OCI-LY1 (cell line): ENCODE measurements at regions not wholly inside any gene's neighbourhood (a gene's known extent, or its start where the extent isn't known, plus 50 kb on each side); places are given as distances from the start of the nearest gene placed in this dataset.

ENCODE experiments used
- H2AFZ ChIP-seq: fragments of 200-600 bp; sonication (generic), shearing (Covaris generic); 2 replicates; pipeline ENCODE4 v1.6.0; 2014; ENCODE audit warnings: antibody characterized with exemption, mild to moderate bottlenecking, low read length
- H3F3A ChIP-seq: fragments of 200-600 bp; sonication (generic), shearing (Covaris generic); 2 replicates; pipeline ENCODE4 v1.6.0; 2014; ENCODE audit warnings: mild to moderate bottlenecking, antibody characterized with exemption, low read length, moderate library complexity; ENCODE audit not compliant: insufficient read depth
- H3K27ac ChIP-seq: fragments of 200-600 bp; sonication (generic); 2 replicates; pipeline ENCODE4 v1.5.1; 2014; ENCODE audit warnings: low read length, mixed run types, mild to moderate bottlenecking, low read depth; ENCODE audit not compliant: poor library complexity, severe bottlenecking
- H3K27me3 ChIP-seq: fragments of 200-600 bp; sonication (generic); 2 replicates; pipeline ENCODE4 v1.6.0; 2014; ENCODE audit warnings: antibody characterized with exemption, mild to moderate bottlenecking, low read length, moderate library complexity; ENCODE audit not compliant: insufficient read depth
- H3K36me3 ChIP-seq: fragments of 200-600 bp; sonication (generic); 2 replicates; pipeline ENCODE4 v1.6.1; 2014; ENCODE audit warnings: mild to moderate bottlenecking, antibody characterized with exemption, low read length, moderate library complexity, mixed read lengths; ENCODE audit not compliant: insufficient read depth
- H3K4me1 ChIP-seq: fragments of 200-600 bp; sonication (generic); 2 replicates; pipeline ENCODE4 v1.5.1; 2014; ENCODE audit warnings: mild to moderate bottlenecking, low read length, moderate library complexity; ENCODE audit not compliant: insufficient read depth, severe bottlenecking
- H3K4me2 ChIP-seq: fragments of 200-600 bp; sonication (generic), shearing (Covaris generic); 2 replicates; pipeline ENCODE4 v1.6.1; 2014; ENCODE audit warnings: low read length
- H3K4me3 ChIP-seq: fragments of 200-600 bp; sonication (generic); 2 replicates; pipeline ENCODE4 v1.5.1; 2014; ENCODE audit warnings: low read length, low read depth, mild to moderate bottlenecking, mixed read lengths; ENCODE audit not compliant: poor library complexity, severe bottlenecking
- H3K79me2 ChIP-seq: fragments of 200-600 bp; shearing (Covaris generic); 2 replicates; pipeline ENCODE4 v1.6.1; 2016; ENCODE audit warnings: mixed run types, low read length, mixed read lengths; ENCODE audit not compliant: insufficient read depth
- H3K9ac ChIP-seq: fragments of 200-600 bp; sonication (generic), shearing (Covaris generic); 2 replicates; pipeline ENCODE4 v1.6.1; 2014; ENCODE audit warnings: mild to moderate bottlenecking, low read length, mixed read lengths
- H3K9me2 ChIP-seq: fragments of 200-600 bp; sonication (generic), shearing (Covaris generic); 2 replicates; pipeline ENCODE4 v1.6.1; 2014; ENCODE audit warnings: low read depth, mild to moderate bottlenecking, low read length, mixed read lengths
- H3K9me3 ChIP-seq: fragments of 200-600 bp; shearing (Covaris generic); 2 replicates; pipeline ENCODE4 v1.6.1; 2014; ENCODE audit warnings: low read length, mixed read lengths
- H4K20me1 ChIP-seq: fragments of 200-600 bp; sonication (generic), shearing (Covaris generic); 2 replicates; pipeline ENCODE4 v1.6.0; 2016; ENCODE audit warnings: mild to moderate bottlenecking, low read length; ENCODE audit not compliant: insufficient read depth
- CTCF ChIP-seq: fragments of 200-600 bp; sonication (generic), shearing (Covaris generic); IDR thresholded peaks from 2 replicates; pipeline ENCODE4 v1.5.1; 2017; ENCODE audit warnings: mild to moderate bottlenecking, antibody characterized with exemption, low read length, moderate library complexity, mixed read lengths
- EZH2 ChIP-seq: fragments of 200-600 bp; sonication (generic), shearing (Covaris generic); IDR thresholded peaks from 2 replicates; pipeline ENCODE4 v1.8.0; 2017; ENCODE audit warnings: borderline replicate concordance, mixed run types, mild to moderate bottlenecking, antibody characterized with exemption, low read length, moderate library complexity, mixed read lengths

GRCh38 chr11:122261546-122261945 lies 145.5 kb upstream of the BLID start:
- Histone ChIP-seq H4K20me1 (no peaks in the 10 kb centered on the region), H3K4me1 (no peaks in the 10 kb centered on the region), H3F3A (no peaks in the 10 kb centered on the region), H3K27ac (no peak overlapping the region), H3K27me3 (no peaks in the 10 kb centered on the region), H3K9me2 (no peaks in the 10 kb centered on the region), H3K79me2 (no peaks in the 10 kb centered on the region), H3K9me3 (no peaks in the 10 kb centered on the region), H3K4me2 (no peak overlapping the region), H3K4me3 (no peak overlapping the region), H2AFZ (no peak overlapping the region), H3K9ac (no peak overlapping the region), H3K36me3 (no peaks in the 10 kb centered on the region)
- no peak for TF ChIP-seq CTCF
- TF ChIP-seq EZH2: no peak

GRCh38 chr11:122259195-122259821 lies 143.3 kb upstream of the BLID start:
- H3K9me2 ChIP-seq: no peaks in the 10 kb centered on the region
- H3K9me3 ChIP-seq: no peaks in the 10 kb centered on the region
- H3F3A ChIP-seq: no peaks in the 10 kb centered on the region
- TF ChIP-seq EZH2 (no peak), CTCF (no peak)
- H3K79me2 ChIP-seq: no peaks in the 10 kb centered on the region
- H3K4me3 ChIP-seq: no peak overlapping the region
- no peaks in the 10 kb centered on the region for H3K4me1 ChIP-seq
- H3K27me3 ChIP-seq: no peaks in the 10 kb centered on the region
- H3K27ac ChIP-seq: no peak overlapping the region
- no peak overlapping the region for H2AFZ ChIP-seq
- no peaks in the 10 kb centered on the region for H3K36me3 ChIP-seq
- H3K4me2 ChIP-seq: no peak overlapping the region
- no peak overlapping the region for H3K9ac ChIP-seq
- H4K20me1 ChIP-seq: no peaks in the 10 kb centered on the region

- Histone ChIP-seq H3K79me2 (no peaks in the 10 kb centered on the region), H3K4me3 (no peak overlapping the region), H3K9ac (no peak overlapping the region), H4K20me1 (no peaks in the 10 kb centered on the region), H2AFZ (no peak overlapping the region), H3K9me2 (no peaks in the 10 kb centered on the region), H3K9me3 (no peaks in the 10 kb centered on the region), H3K4me2 (no peak overlapping the region), H3K27me3 (no peaks in the 10 kb centered on the region), H3K4me1 (no peaks in the 10 kb centered on the region), H3F3A (no peaks in the 10 kb centered on the region), H3K27ac (no peak overlapping the region), H3K36me3 (no peaks in the 10 kb centered on the region)
- TF ChIP-seq EZH2 (no peak), CTCF (no peak)
Measured at GRCh38 chr11:122258446-122259194, 142.6 kb upstream of the BLID start.
